GM23338 (cell line): ENCODE measurements at regions not wholly inside any gene's neighbourhood (a gene's known extent, or its start where the extent isn't known, plus 50 kb on each side); places are given as distances from the start of the nearest gene placed in this dataset.

Source experiments
- ATAC-seq: fragments of 200-7000 bp; cut with Tn5 transposase; 3 replicates; pipeline ENCODE4 v1.9.1; 2020
- DNase-seq: peaks from one replicate; pipeline ENCODE4 v3.0.0-alpha.2; 2015; ENCODE audit warnings: low spot score
- H2AFZ ChIP-seq: fragments of 200-600 bp; sonication (generic); 2 replicates; pipeline ENCODE4 v1.8.0; 2016; ENCODE audit warnings: antibody characterized with exemption, mild to moderate bottlenecking, moderate library complexity
- H3F3A ChIP-seq: fragments of 200-600 bp; sonication (generic); replicated peaks from 2 replicates; pipeline ENCODE4 v1.8.0; 2017; ENCODE audit warnings: antibody characterized with exemption, mixed run types, low read depth
- H3K27ac ChIP-seq: fragments of 200-600 bp; sonication (generic); 2 replicates; pipeline ENCODE4 v1.6.1; 2016; ENCODE audit warnings: low read depth
- H3K27me3 ChIP-seq: fragments of 200-600 bp; sonication (generic); 2 replicates; pipeline ENCODE4 v1.8.0; 2016; ENCODE audit warnings: mild to moderate bottlenecking, mixed run types, moderate library complexity; ENCODE audit not compliant: insufficient read depth
- H3K36me3 ChIP-seq: fragments of 200-600 bp; sonication (generic); 2 replicates; pipeline ENCODE4 v1.8.0; 2016; ENCODE audit warnings: mild to moderate bottlenecking; ENCODE audit not compliant: insufficient read depth
- H3K4me1 ChIP-seq: fragments of 200-600 bp; sonication (generic); 2 replicates; pipeline ENCODE4 v1.8.0; 2016; ENCODE audit warnings: mild to moderate bottlenecking, moderate library complexity; ENCODE audit not compliant: insufficient read depth
- H3K4me2 ChIP-seq: fragments of 200-600 bp; sonication (generic); 2 replicates; pipeline ENCODE4 v1.7.1; 2017; ENCODE audit warnings: mixed run types
- H3K4me3 ChIP-seq: fragments of 200-600 bp; sonication (generic); 2 replicates; pipeline ENCODE4 v1.6.1; 2016; ENCODE audit warnings: mixed run types
- H3K79me2 ChIP-seq: fragments of 200-600 bp; sonication (generic); replicated peaks from 2 replicates; pipeline ENCODE4 v1.8.0; 2017; ENCODE audit warnings: mild to moderate bottlenecking; ENCODE audit not compliant: insufficient read depth
- H3K9me2 ChIP-seq: fragments of 200-600 bp; sonication (generic); 2 replicates; pipeline ENCODE4 v1.8.0; 2017; ENCODE audit not compliant: insufficient read depth
- H4K20me1 ChIP-seq: fragments of 200-600 bp; sonication (generic); replicated peaks from 2 replicates; pipeline ENCODE4 v1.8.0; 2017; ENCODE audit warnings: mild to moderate bottlenecking; ENCODE audit not compliant: insufficient read depth
- H3K27ac Mint-ChIP-seq: 2 replicates; pipeline ENCODE4 v1.8.0; 2020; ENCODE audit warnings: inconsistent platforms, mild to moderate bottlenecking, moderate library complexity, mixed read lengths
- H3K27me3 Mint-ChIP-seq: 3 replicates; pipeline ENCODE4 v1.8.0; 2022; ENCODE audit warnings: low read depth, mild to moderate bottlenecking, moderate library complexity, mixed read lengths, inconsistent platforms; ENCODE audit not compliant: insufficient read depth, poor library complexity
- H3K36me3 Mint-ChIP-seq: 3 replicates; pipeline ENCODE4 v1.8.0; 2021; ENCODE audit warnings: low read depth, mild to moderate bottlenecking, inconsistent platforms, moderate library complexity, mixed read lengths
- H3K4me1 Mint-ChIP-seq: 3 replicates; pipeline ENCODE4 v1.8.0; 2020; ENCODE audit warnings: mild to moderate bottlenecking, inconsistent platforms, mixed read lengths
- H3K4me3 Mint-ChIP-seq: 3 replicates; pipeline ENCODE4 v1.8.0; 2021; ENCODE audit warnings: moderate library complexity, mild to moderate bottlenecking, inconsistent platforms, mixed read lengths
- H3K9me3 Mint-ChIP-seq: 3 replicates; pipeline ENCODE4 v1.8.0; 2020; ENCODE audit warnings: moderate library complexity, mild to moderate bottlenecking, inconsistent platforms, mixed read lengths
- CREB1 ChIP-seq: fragments of 250-450 bp; sonication (Bioruptor Pico); IDR thresholded peaks from 2 replicates; pipeline ENCODE4 v1.5.0; 2020; ENCODE audit warnings: low read depth, mild to moderate bottlenecking, moderate library complexity
- EZH2 ChIP-seq: fragments of 200-600 bp; sonication (generic); IDR thresholded peaks from one replicate; pipeline ENCODE4 v1.8.0; 2017; ENCODE audit warnings: antibody characterized with exemption, mild to moderate bottlenecking, low read depth; ENCODE audit not compliant: unreplicated experiment
- EZH2phosphoT487 ChIP-seq: fragments of 200-600 bp; sonication (generic); IDR thresholded peaks from one replicate; pipeline ENCODE4 v1.8.1; 2018; ENCODE audit warnings: antibody characterized with exemption; ENCODE audit not compliant: unreplicated experiment
- JUNB ChIP-seq: IDR thresholded peaks from one replicate; pipeline ENCODE4 v1.6.1; 2016; ENCODE audit warnings: antibody characterized with exemption; ENCODE audit not compliant: unreplicated experiment
- NANOG ChIP-seq: IDR thresholded peaks from 2 replicates; pipeline ENCODE4 v1.6.1; 2016; ENCODE audit warnings: antibody characterized with exemption, borderline replicate concordance
- POLR2AphosphoS5 ChIP-seq: IDR thresholded peaks from 2 replicates; pipeline ENCODE4 v1.6.1; 2016; ENCODE audit warnings: antibody characterized with exemption, low read depth
- STAT1 ChIP-seq: IDR thresholded peaks from one replicate; pipeline ENCODE4 v1.6.1; 2016; ENCODE audit warnings: antibody characterized with exemption; ENCODE audit not compliant: unreplicated experiment
- ZNF114 ChIP-seq: fragments of 250-450 bp; sonication (Bioruptor Pico); IDR thresholded peaks from 2 replicates; pipeline ENCODE4 v1.5.0; 2020; ENCODE audit warnings: mild to moderate bottlenecking, moderate library complexity
- TF ChIP-seq, protein P1 (sequence below): fragments of 250-450 bp; sonication (Bioruptor Pico); IDR thresholded peaks from 2 replicates; pipeline ENCODE4 v1.5.0; 2020; ENCODE audit warnings: mild to moderate bottlenecking, moderate library complexity
- TF ChIP-seq, protein P2 (sequence below): IDR thresholded peaks from 2 replicates; pipeline ENCODE4 v1.6.1; 2016; ENCODE audit warnings: antibody characterized with exemption
- TF ChIP-seq, protein P3 (sequence below), 2 experiments: fragments of 200-600 bp in 1 of 2; sonication (generic) in 1 of 2; conservative IDR thresholded peaks; 2 replicates each; pipeline versions ENCODE4 v1.5.1 to v1.6.1; 2016 to 2017; ENCODE audit warnings: antibody characterized with exemption in 2 of 2, low read depth in 2 of 2, mild to moderate bottlenecking in 2 of 2, moderate library complexity in 1 of 2

DNA sequence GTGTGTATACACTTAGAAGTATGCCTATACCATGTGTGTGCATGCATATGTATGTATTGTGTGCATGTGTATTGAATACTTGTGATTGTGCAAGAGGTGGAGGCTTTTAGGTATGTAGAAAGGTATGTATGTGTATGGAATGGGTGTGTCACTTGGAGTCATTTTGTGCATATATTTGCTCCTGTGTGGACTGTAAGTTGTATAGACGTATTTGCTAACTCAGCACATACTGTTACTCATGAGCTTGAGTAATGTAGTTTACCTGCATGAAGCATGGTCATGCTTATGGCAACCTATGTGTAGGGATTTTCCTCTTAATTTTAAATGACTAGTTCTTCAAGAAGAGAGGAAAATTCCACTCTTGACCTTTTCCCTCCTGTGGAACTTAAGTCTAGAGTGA, 507.6 kb upstream of the LARGE1 start:
- H3K79me2 ChIP-seq = no peaks in the 10 kb centered on the region
- H3K9me3 Mint-ChIP-seq = peaks cover 69% of the 10 kb centered on the region
- H3K36me3 ChIP-seq = no peaks in the 10 kb centered on the region
- no peak overlapping the region for H3K4me3 ChIP-seq
- DNase-seq = no peak
- ATAC-seq = no peak
- H3K4me1 ChIP-seq = no peaks in the 10 kb centered on the region
- no peaks in the 10 kb centered on the region; the same call in 2 of the 3 replicates for H3K4me1 Mint-ChIP-seq
- H3K9me2 ChIP-seq = peaks cover 6% of the 10 kb centered on the region; the same call in 1 of the 2 replicates
- no peak overlapping the region for H2AFZ ChIP-seq
- H3K27me3 ChIP-seq = no peaks in the 10 kb centered on the region
- H3K27ac Mint-ChIP-seq = no peak overlapping the region
- H3K27ac ChIP-seq = no peak overlapping the region
- peaks cover 2% of the 10 kb centered on the region for H3K27me3 Mint-ChIP-seq
- no peaks in the 10 kb centered on the region for H4K20me1 ChIP-seq
- H3K4me2 ChIP-seq = no peak overlapping the region
- H3K4me3 Mint-ChIP-seq = no peak overlapping the region
- TF ChIP-seq, protein P1, sequence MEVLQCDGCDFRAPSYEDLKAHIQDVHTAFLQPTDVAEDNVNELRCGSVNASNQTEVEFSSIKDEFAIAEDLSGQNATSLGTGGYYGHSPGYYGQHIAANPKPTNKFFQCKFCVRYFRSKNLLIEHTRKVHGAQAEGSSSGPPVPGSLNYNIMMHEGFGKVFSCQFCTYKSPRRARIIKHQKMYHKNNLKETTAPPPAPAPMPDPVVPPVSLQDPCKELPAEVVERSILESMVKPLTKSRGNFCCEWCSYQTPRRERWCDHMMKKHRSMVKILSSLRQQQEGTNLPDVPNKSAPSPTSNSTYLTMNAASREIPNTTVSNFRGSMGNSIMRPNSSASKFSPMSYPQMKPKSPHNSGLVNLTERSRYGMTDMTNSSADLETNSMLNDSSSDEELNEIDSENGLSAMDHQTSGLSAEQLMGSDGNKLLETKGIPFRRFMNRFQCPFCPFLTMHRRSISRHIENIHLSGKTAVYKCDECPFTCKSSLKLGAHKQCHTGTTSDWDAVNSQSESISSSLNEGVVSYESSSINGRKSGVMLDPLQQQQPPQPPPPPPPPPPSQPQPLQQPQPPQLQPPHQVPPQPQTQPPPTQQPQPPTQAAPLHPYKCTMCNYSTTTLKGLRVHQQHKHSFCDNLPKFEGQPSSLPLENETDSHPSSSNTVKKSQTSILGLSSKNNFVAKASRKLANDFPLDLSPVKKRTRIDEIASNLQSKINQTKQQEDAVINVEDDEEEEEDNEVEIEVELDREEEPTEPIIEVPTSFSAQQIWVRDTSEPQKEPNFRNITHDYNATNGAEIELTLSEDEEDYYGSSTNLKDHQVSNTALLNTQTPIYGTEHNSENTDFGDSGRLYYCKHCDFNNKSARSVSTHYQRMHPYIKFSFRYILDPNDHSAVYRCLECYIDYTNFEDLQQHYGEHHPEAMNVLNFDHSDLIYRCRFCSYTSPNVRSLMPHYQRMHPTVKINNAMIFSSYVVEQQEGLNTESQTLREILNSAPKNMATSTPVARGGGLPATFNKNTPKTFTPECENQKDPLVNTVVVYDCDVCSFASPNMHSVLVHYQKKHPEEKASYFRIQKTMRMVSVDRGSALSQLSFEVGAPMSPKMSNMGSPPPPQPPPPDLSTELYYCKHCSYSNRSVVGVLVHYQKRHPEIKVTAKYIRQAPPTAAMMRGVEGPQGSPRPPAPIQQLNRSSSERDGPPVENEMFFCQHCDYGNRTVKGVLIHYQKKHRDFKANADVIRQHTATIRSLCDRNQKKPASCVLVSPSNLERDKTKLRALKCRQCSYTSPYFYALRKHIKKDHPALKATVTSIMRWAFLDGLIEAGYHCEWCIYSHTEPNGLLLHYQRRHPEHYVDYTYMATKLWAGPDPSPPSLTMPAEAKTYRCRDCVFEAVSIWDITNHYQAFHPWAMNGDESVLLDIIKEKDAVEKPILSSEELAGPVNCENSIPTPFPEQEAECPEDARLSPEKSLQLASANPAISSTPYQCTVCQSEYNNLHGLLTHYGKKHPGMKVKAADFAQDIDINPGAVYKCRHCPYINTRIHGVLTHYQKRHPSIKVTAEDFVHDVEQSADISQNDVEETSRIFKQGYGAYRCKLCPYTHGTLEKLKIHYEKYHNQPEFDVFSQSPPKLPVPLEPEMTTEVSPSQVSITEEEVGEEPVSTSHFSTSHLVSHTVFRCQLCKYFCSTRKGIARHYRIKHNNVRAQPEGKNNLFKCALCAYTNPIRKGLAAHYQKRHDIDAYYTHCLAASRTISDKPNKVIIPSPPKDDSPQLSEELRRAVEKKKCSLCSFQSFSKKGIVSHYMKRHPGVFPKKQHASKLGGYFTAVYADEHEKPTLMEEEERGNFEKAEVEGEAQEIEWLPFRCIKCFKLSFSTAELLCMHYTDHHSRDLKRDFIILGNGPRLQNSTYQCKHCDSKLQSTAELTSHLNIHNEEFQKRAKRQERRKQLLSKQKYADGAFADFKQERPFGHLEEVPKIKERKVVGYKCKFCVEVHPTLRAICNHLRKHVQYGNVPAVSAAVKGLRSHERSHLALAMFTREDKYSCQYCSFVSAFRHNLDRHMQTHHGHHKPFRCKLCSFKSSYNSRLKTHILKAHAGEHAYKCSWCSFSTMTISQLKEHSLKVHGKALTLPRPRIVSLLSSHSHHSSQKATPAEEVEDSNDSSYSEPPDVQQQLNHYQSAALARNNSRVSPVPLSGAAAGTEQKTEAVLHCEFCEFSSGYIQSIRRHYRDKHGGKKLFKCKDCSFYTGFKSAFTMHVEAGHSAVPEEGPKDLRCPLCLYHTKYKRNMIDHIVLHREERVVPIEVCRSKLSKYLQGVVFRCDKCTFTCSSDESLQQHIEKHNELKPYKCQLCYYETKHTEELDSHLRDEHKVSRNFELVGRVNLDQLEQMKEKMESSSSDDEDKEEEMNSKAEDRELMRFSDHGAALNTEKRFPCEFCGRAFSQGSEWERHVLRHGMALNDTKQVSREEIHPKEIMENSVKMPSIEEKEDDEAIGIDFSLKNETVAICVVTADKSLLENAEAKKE (CRISPR knock-in tag) = no peak
- TF ChIP-seq, protein P2, sequence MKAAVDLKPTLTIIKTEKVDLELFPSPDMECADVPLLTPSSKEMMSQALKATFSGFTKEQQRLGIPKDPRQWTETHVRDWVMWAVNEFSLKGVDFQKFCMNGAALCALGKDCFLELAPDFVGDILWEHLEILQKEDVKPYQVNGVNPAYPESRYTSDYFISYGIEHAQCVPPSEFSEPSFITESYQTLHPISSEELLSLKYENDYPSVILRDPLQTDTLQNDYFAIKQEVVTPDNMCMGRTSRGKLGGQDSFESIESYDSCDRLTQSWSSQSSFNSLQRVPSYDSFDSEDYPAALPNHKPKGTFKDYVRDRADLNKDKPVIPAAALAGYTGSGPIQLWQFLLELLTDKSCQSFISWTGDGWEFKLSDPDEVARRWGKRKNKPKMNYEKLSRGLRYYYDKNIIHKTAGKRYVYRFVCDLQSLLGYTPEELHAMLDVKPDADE = no peak
- TF ChIP-seq JUNB = no peak
- no peak for TF ChIP-seq NANOG
- no peak for TF ChIP-seq ZNF114 (CRISPR knock-in tag)
- no peak for TF ChIP-seq POLR2AphosphoS5
- no peak for TF ChIP-seq EZH2phosphoT487
- TF ChIP-seq EZH2 = no peak
- TF ChIP-seq CREB1 (CRISPR knock-in tag) = no peak
- no peak for TF ChIP-seq STAT1
- TF ChIP-seq, protein P3, sequence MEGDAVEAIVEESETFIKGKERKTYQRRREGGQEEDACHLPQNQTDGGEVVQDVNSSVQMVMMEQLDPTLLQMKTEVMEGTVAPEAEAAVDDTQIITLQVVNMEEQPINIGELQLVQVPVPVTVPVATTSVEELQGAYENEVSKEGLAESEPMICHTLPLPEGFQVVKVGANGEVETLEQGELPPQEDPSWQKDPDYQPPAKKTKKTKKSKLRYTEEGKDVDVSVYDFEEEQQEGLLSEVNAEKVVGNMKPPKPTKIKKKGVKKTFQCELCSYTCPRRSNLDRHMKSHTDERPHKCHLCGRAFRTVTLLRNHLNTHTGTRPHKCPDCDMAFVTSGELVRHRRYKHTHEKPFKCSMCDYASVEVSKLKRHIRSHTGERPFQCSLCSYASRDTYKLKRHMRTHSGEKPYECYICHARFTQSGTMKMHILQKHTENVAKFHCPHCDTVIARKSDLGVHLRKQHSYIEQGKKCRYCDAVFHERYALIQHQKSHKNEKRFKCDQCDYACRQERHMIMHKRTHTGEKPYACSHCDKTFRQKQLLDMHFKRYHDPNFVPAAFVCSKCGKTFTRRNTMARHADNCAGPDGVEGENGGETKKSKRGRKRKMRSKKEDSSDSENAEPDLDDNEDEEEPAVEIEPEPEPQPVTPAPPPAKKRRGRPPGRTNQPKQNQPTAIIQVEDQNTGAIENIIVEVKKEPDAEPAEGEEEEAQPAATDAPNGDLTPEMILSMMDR (conservative IDR thresholded peaks at IDR 0.05; ENCODE audit: low read depth in 2 of 2) = no peak
- H3F3A ChIP-seq = no peaks in the 10 kb centered on the region
- no peaks in the 10 kb centered on the region for H3K36me3 Mint-ChIP-seq
